HCT116 (cell line): ENCODE measurements at regions not wholly inside any gene's neighbourhood (a gene's known extent, or its start where the extent isn't known, plus 50 kb on each side); places are given as distances from the start of the nearest gene placed in this dataset.
A peak's percentile ranks its signal among the peaks of the same experiment; 100 is the strongest.
"Not testable (repeated sequence)": the region's sequence is repeated elsewhere in the genome, so short reads cannot be mapped to it uniquely, and the experiment has no call there.

Experiments
- ATAC-seq: fragments of 200-7000 bp; cut with Tn5 transposase; 2 replicates; pipeline ENCODE4 v1.9.1; 2020; ENCODE audit warnings: mild to moderate bottlenecking, moderate library complexity
- BruUV-seq: library from RNA; stranded (reverse); fragments of 400-500 nt; replicated peaks from 2 replicates; lab custom pipeline; 2021; lab: Mats Ljungman, UMichigan
- CTCF ChIA-PET: fragments of 300-600 bp; sonication (Branson Sonifier 250); formaldehyde crosslinking; loops from one replicate; lab custom pipeline; 2021; ENCODE audit warnings: antibody characterized with exemption; lab: Charles Lee
- POLR2A ChIA-PET: fragments of 300-600, 350-600 bp; sonication (Branson Sonifier 250); formaldehyde crosslinking; loops from one replicate; lab custom pipeline; 2021; ENCODE audit warnings: antibody characterized with exemption; lab: Charles Lee
- RAD21 ChIA-PET, 2 experiments: fragments of 300-600 bp; sonication (Branson Sonifier 250); formaldehyde crosslinking; loops; one replicate each; lab custom pipeline; 2023; ENCODE audit warnings: low total read pairs in 2 of 2; ENCODE audit not compliant: uncharacterized antibody in 2 of 2, unreplicated experiment in 2 of 2, low non-redundant PET in 1 of 2; lab: Charles Lee
- DNase-seq: peaks from one replicate; pipeline ENCODE4 v3.0.0-alpha.2; 2010; ENCODE audit warnings: low read depth, low spot score
- H2AFZ ChIP-seq: fragments of 200-600 bp; shearing (Covaris generic), sonication (generic); 2 replicates; pipeline ENCODE4 v1.6.1; 2017; ENCODE audit warnings: low read depth, mixed run types, mixed read lengths, antibody characterized with exemption, low read length; ENCODE audit not compliant: poor library complexity, severe bottlenecking
- H3K27ac ChIP-seq: 2 replicates; pipeline ENCODE4 v1.5.1; 2012; ENCODE audit warnings: low read depth, low read length
- H3K27me3 ChIP-seq: fragments of 200-600 bp; sonication (generic); 2 replicates; pipeline ENCODE4 v1.6.1; 2016; ENCODE audit warnings: mixed run types, low read length, mixed read lengths; ENCODE audit not compliant: insufficient read depth
- H3K36me3 ChIP-seq, 2 experiments: fragments of 200-500 bp in 1 of 2; fragments of 200-600 bp in 1 of 2; sonication (Bioruptor generic) in 1 of 2; sonication (generic) in 1 of 2; 2 replicates each; pipeline versions ENCODE4 v1.5.1 to v1.6.1; 2014 to 2016; ENCODE audit warnings: low read length in 2 of 2, inconsistent platforms in 1 of 2, mixed read lengths in 1 of 2, mixed run types in 1 of 2; ENCODE audit not compliant: insufficient read depth in 2 of 2, control insufficient read depth in 1 of 2
- H3K4me1 ChIP-seq, 2 experiments: fragments of 200-600 bp in 1 of 2; sonication (generic) in 1 of 2; 2 replicates each; pipeline versions ENCODE4 v1.5.1 to v1.6.1; 2012 to 2017; ENCODE audit warnings: low read length in 2 of 2, inconsistent platforms in 1 of 2, mild to moderate bottlenecking in 1 of 2, mixed read lengths in 1 of 2, mixed run types in 1 of 2, moderate library complexity in 1 of 2; ENCODE audit not compliant: insufficient read depth in 2 of 2, control insufficient read depth in 1 of 2
- H3K4me2 ChIP-seq: fragments of 200-600 bp; sonication (generic); 2 replicates; pipeline ENCODE4 v1.6.1; 2017; ENCODE audit warnings: mixed run types, low read length, mixed read lengths
- H3K4me3 ChIP-seq, 2 experiments: fragments of 200-600 bp in 1 of 2; sonication (generic) in 1 of 2; replicated peaks in 1 of 2; 2 replicates each; pipeline ENCODE4 v1.5.1; 2011 to 2016; ENCODE audit warnings: low read length in 2 of 2, control low read depth in 1 of 2, low read depth in 1 of 2, mild to moderate bottlenecking in 1 of 2, mixed read lengths in 1 of 2, mixed run types in 1 of 2
- H3K79me2 ChIP-seq: fragments of 200-600 bp; sonication (generic); 2 replicates; pipeline ENCODE4 v1.6.1; 2017; ENCODE audit warnings: mild to moderate bottlenecking, mixed run types, low read length, moderate library complexity, mixed read lengths; ENCODE audit not compliant: insufficient read depth
- H3K9ac ChIP-seq: fragments of 200-600 bp; sonication (generic); 2 replicates; pipeline ENCODE4 v1.6.1; 2016; ENCODE audit warnings: low read length, mixed read lengths
- H3K9me2 ChIP-seq: fragments of 200-600 bp; sonication (generic), shearing (Covaris generic); 2 replicates; pipeline ENCODE4 v1.6.1; 2017; ENCODE audit warnings: mixed run types, mild to moderate bottlenecking, moderate library complexity; ENCODE audit not compliant: insufficient read depth
- H3K9me3 ChIP-seq, 2 experiments: fragments of 200-500 bp in 1 of 2; fragments of 200-600 bp in 1 of 2; sonication (Bioruptor generic) in 1 of 2; sonication (generic) in 1 of 2; 2 replicates each; pipeline ENCODE4 v1.6.1; 2014 to 2017; ENCODE audit warnings: low read length in 2 of 2, mixed read lengths in 2 of 2, inconsistent platforms in 1 of 2, low read depth in 1 of 2, mild to moderate bottlenecking in 1 of 2, mixed run types in 1 of 2, moderate library complexity in 1 of 2; ENCODE audit not compliant: control insufficient read depth in 1 of 2, insufficient read depth in 1 of 2
- H4K20me1 ChIP-seq: fragments of 200-600 bp; sonication (generic), shearing (Covaris generic); 2 replicates; pipeline ENCODE4 v1.6.1; 2017; ENCODE audit warnings: mixed run types, mild to moderate bottlenecking, moderate library complexity; ENCODE audit not compliant: insufficient read depth
- ATF3 ChIP-seq: IDR thresholded peaks from 2 replicates; pipeline ENCODE4 v1.6.1; 2012
- CBX3 ChIP-seq: IDR thresholded peaks from 2 replicates; pipeline ENCODE4 v1.6.1; 2012; ENCODE audit warnings: low read depth
- MAX ChIP-seq: IDR thresholded peaks from 2 replicates; pipeline ENCODE4 v1.6.1; 2012
- intact Hi-C: fragments of 100-400 bp; cut with micrococcal nuclease; formaldehyde crosslinking; loops from 2 replicates; pipeline ENCODE4 v1.10.0; 2022

- POLR2A ChIA-PET: no interaction called here
- Histone ChIP-seq H3K9me2 (no peaks in the 10 kb centered on the region), H3K4me1 (no peaks in the 10 kb centered on the region), H4K20me1 (no peaks in the 10 kb centered on the region), H3K36me3 (no peaks in the 10 kb centered on the region), H3K4me2 (no peak overlapping the region), H3K27me3 (no peaks in the 10 kb centered on the region), H3K9me3 (peaks cover 0 to 4% of the 10 kb centered on the region in 2 experiments; a peak in 1 of 4 replicates), H3K79me2 (0 out of 2 replicates have a peak, but pooled peaks cover 6% of the 10 kb centered on the region), H3K9ac (no peak overlapping the region), H2AFZ (no peak overlapping the region), H3K4me3 (no peak overlapping the region), H3K27ac (no peak overlapping the region)
- TF ChIP-seq CBX3 (0 out of 2 replicates have a peak, but pooled peaks have one; percentile 42), ATF3 (no peak), MAX (no peak)
- no peak for ATAC-seq
- CTCF ChIA-PET: no interaction called here
- BruUV-seq: no TSS peak
- RAD21 ChIA-PET: no interaction called here
- DNase-seq: no peak
- intact Hi-C loops: no loop called here
Measured at GRCh38 chr7:149573519-149573918, 75.9 kb upstream of the ZNF746 start.

- H3K27me3 ChIP-seq, RAD21 ChIA-PET, H3K79me2 ChIP-seq, H2AFZ ChIP-seq, H4K20me1 ChIP-seq, H3K9ac ChIP-seq, H3K9me3 ChIP-seq, CTCF ChIA-PET, intact Hi-C loops, H3K4me3 ChIP-seq, H3K27ac ChIP-seq, BruUV-seq, DNase-seq, POLR2A ChIA-PET, H3K36me3 ChIP-seq, H3K4me2 ChIP-seq, H3K4me1 ChIP-seq, H3K9me2 ChIP-seq, ATAC-seq: not testable (repeated sequence)
Measured at GRCh38 chr7:149572920-149573319, 75.3 kb upstream of the ZNF746 start.
